Stimulated activated CD4-positive, alpha-beta T cell treated with anti-CD3 and anti-CD28 coated beads, Interleukin-4, amount 100 ng/mL, for 24 hours (primary cell): ENCODE measurements at regions not wholly inside any gene's neighbourhood (a gene's known extent, or its start where the extent isn't known, plus 50 kb on each side); places are given as distances from the start of the nearest gene placed in this dataset.
A peak's percentile ranks its signal among the peaks of the same experiment; 100 is the strongest.

ENCODE experiments used
- DNase-seq: peaks from one replicate; pipeline ENCODE4 v3.0.0-alpha.2; 2020

- no peak for DNase-seq
Measured at GRCh38 chr16:79805621-79806020, 205.1 kb upstream of the MAF start.

DNA sequence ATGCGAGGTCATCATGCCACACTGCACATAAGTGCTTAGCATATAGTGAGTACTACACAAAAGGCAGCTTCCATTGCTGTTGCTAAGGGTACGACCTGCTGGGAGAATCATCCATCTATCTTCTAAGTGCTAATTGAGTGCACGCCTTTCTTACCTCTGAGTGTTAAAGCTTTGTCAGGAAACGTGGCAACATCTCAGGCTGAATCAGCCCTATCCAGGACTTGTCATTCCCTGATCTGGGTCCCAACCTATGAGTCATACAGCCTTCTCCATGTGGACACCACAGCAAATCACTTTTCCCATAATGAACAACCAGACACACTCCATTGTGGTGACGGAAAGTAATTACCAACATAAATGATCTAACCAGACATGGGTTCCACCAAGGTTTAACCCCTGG is 201.1 kb upstream of the MAF start:
- DNase-seq = no peak

DNA sequence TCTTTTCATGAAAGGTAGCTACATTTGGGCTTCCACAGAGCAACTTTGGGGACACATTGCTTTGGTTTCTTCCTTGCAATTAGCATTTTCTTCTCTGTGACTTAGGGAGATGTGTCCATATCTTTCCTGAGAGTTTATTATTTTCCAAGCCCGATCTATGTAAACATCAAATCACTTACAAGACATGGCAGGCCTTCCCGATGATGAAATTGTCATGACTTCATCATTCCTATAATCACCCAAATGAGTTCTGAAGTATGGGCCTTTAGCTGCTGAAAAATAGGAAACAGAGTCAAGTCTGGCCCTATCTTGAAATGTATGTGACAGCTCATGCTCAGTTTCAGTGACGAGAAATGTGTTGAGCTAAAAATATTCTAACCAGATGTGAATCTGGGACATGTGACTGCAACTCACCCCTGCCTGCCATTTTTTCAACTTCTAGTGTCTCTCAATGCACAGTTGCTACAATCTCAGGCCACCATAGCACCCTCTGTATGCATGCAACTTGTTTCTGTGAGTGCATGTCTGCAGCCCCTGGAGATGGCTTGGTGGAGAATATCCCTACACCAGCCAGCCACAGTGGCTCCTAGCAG is 199.6 kb upstream of the MAF start:
- DNase-seq = no peak

DNA sequence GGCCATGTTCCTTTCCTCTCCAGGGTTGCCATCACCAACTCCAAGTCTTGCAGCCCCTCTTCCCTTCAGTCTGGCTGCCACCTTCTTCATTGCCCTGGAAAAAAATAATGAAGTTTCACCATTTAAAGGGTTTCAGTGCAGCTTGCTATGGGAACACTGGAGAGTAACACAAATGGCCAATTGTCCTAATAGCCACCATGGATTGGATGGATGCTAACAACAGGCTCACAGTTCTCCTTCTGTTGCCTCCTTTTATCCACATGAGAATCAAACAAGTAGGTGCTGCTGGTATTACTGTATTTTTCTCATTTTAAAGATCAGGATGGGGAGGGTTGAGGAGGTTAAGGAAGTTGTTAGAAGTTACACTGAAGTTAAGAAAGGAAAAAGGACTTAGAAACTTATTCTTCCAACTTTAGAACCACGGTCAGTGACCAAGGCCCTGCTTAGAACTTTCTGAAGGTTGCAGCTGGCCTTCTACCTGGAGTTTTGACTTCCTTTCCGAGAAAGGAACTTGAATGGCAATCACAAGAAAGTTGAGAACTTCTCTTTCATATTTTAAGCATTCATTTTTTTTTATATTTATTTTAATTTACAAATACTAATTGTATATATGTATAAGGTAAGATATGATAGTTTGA is 198.0 kb upstream of the MAF start:
- DNase-seq = no peak

DNA sequence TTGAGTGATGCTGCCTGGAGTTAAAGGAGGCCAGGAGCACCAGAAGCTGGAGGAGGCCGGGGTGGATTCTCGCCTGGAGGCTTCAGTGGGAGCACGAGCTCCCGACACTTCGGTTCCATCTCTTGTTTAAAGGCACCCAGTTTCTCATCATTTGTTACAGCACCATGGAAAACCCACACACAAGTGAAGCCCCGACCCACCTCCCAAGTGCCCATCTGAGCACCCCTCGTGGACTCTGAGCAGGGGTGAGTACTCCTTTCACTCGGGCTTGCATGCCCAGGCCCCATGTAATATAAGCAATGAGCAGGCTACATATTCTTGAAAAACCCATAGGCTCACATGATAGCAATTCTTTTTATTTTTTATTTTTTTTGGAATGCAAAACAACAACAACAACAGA is 196.9 kb upstream of the MAF start:
- no peak for DNase-seq

DNA sequence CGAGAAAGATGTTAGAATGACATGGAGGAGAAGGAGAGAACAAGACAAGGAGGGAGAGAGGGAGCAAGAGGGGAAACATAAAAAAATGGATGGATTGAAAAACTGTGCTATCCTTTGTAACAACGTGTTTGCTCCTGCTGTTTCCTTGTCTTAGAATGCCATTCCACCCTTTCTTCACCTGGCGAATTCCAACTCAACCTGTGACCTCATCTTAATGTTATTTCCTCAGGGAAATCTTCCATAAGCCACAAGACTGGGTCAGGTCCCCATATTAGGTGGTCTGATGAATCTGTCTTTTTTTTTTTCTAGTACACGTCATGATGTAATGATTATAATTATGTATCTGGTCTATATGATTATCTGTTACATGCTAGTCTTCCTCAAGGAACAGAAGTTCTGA is 195.0 kb upstream of the MAF start:
- no peak for DNase-seq

GRCh38 chr16:79794941-79795340 is 194.4 kb upstream of the MAF start:
- DNase-seq = no peak

DNA sequence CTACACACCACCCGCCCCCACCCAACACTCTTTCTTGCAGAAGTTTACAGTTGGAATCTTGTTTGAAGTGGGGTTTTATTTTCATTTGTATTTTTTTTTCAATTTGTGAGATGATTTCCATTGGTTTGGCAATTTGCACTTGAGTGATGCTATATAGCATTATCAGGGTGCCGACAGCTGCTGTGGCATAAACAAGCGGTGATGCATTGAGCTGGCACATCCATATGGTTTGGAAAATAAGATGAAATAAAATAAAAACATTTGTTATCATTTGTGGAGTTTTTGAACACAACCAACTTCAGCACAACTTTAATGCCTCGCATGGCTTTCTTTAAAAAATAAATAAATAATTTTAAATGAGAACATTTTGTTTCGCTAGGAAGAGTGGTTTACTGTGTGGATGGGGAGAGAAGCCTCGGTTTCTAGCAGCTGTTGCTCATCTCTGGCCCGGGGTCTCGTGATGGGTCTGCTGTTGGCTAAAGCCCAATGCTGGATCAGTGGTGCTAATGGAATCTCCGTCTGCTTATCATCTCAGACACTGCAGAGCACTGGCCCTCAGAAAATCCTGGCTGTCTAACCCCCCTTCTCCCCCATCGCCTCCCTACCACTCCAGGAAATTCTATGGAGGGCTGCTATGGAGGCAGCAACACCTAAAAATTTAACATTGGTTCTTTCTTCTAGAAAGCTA is 192.3 kb upstream of the MAF start:
- DNase-seq = no peak

DNA sequence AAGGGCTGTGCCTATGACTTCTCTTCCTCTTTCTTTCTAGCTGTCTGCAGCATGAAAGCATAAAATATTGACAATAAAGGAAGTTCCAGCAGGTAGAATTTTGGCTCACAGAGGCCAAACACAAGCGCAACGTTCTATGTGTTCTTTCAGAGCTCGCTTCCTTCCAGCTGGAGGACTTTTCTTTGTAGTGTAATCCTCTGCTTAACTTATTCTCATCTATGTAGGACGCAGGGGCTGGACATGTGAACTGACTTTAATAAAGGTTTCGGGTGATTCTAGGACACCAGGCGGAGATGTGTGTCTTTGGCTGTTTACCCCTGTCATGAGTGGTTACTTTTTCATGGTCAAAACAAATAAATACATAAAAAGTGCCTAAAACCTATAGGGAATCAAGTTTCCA is 191.5 kb upstream of the MAF start:
- DNase-seq = no peak

DNA sequence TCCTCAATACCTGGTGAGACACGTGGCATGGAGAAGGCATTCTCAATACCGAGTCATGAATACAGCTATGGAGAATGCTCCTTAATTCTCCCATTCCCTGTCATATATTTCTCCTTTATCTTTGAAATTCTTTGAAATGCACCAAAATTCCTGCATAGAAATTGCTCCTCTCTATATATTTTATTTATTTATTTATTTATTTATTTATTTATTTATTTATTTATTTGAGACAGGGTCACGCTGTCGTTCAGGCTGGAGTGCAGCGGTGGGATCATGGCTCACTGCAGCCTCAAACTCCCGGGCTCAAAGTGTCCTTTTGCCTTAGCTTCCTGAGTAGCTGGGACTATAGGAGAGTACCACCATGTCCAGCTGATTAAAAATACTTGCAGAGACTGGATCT is 190.3 kb upstream of the MAF start:
- DNase-seq = no peak

GRCh38 chr16:79788949-79789348 is 188.4 kb upstream of the MAF start:
- DNase-seq = no peak

DNA sequence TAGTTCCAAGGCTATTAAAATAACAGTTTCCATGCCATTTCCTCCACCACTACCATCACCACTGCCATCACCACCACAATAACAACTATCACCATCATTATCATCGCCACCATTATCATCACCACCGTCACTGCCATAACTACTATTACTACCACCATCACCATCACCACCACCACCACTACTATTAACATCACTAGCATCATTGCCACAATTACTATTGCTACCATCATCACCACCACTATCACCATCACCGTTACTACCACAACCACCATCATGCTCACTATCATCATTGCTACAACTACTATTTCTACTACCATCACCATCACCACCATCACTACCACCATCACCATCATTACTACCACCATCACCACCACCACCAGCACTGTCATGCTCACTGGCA is 185.9 kb upstream of the MAF start:
- DNase-seq = no peak

- DNase-seq = no peak
Measured at GRCh38 chr16:79784007-79784406, 183.5 kb upstream of the MAF start.

GRCh38 chr16:79777679-79778078 is 177.1 kb upstream of the MAF start:
- no peak for DNase-seq

DNA sequence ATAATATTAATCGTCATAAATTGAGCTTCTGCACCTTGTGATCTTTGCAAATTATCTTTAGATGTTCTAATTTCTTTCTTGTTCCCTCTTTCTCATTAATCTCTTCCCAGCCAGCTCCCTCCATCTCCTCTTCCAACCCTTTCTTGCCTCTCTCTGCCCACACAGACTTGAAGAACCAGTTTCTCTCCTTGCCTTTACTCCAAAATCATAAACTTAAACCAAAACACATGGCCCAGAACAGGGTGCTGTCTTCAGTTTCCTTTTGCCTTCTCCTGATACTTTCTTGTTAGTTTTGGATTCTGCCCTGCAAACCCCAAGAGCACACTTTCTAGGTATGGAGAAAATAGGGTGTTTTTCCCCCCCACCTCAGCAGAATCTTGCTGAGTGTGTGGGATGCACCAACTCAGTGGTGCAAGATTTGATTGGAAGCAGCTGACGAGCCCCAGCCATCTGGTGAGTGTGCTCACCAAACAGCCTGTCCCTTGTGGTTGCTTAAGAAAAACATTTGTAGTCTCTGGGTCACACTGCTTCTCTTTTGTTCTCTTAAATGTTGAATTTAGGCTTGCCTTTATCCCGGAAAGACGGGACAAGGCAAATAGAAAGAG is 175.8 kb upstream of the MAF start:
- no peak for DNase-seq

DNA sequence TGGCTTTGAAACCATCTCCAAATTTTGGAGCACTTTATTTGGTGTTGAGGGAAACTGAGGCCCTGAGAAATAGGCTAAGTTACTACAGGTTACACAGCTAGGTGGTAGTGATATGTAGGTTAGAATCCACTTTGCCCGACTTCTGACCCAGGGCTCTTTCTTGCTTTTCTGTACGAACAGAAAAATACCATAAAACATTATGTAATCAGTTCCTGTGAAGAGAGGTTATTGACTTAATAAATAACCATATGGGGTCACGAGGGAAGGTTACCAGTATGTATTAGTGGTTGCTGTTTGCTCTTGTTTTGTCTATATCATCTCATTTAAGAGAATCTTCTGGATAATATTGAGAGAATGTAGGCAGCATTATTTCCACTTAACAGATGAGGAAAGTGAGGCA is 172.2 kb upstream of the MAF start:
- DNase-seq = no peak

- no peak for DNase-seq
Measured at GRCh38 chr16:79772048-79772447, 171.5 kb upstream of the MAF start.

- DNase-seq = peak; percentile 69
Measured at GRCh38 chr16:79770244-79771064, 169.9 kb upstream of the MAF start.

DNA sequence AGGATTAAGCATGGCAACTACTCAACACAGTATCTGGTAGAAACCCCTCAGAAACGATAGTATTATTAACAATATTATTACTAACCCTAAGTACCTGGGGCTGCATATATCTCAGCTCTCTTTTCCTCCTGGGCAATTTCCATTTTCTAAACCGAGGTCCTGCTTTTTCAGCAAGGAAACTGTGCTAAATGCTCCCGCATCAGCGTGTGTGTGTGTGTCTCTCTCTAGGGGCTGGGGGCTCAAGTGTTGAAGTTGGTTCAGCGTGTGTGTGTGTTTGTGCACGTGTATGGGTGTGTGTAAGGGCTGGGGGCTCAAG is 169.3 kb upstream of the MAF start:
- DNase-seq = no peak

- DNase-seq = no peak
Measured at GRCh38 chr16:79769270-79769927, 168.9 kb upstream of the MAF start.

DNA sequence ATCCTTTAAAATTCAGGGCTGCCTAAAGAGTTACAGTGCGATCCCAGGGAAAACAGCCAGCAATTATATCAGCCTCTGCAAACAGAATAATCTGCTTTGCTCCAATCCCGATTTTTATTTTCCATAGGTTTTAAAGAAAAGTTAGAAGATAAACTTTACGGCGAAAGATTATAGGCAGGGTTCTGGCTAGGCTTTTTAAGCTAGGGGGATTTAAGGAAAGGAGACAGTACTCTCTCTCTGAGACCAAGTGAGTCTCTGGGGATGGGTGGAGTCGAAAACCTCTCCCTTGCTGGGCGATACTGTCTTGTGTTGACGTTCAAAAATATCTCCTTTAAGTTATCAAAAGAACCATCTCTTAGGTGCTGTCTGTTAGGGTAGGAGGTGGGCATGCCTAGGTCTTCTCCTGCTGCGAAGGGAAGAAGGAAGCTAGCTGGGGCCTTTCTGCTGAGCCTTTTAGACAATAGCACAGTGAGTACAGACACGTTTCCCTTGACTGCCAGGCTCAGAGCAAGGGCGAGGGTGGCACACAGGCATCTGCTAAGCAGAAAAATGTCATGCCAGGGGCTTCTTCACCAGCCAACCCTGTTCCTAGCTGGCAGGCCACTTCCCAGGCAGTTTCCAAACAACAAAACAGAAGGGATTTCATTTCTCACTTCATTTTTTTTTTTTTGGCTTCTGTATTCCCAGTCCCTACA is 167.9 kb upstream of the MAF start:
- no peak for DNase-seq
